ENCODE measurements at regions not wholly inside any gene's neighbourhood (a gene's known extent, or its start where the extent isn't known, plus 50 kb on each side); places are given as distances from the start of the nearest gene placed in this dataset.

DNA sequence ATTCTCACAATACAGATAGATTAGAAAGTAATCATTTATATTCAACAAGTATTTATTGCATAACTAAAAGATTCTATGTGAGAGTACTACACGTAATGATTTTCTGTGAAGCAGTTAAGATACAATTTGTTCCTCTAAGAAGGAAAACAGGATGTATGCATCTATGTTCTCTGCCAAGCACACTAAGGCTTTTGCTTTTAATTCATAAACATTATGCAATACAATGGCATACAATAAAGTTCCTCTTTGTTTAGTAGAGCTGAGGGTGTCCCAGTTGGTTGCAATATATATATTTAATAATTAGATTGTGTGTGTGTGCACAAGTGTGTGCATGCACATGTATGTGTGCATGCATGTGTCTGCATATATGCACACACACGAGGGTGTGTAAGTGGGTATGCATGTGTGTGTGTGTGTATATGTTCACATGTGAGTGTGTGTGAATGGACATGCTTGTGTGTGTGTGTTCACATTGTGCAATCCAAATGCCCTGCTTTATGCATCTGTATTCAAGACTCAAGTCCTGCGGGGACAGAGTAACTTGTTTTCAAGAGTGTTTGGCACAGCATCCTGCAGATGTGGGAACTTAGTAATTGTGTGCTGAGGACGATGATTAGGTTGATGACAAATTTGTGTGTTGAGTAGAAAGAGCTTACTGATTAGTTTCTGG is 481.5 kb upstream of the KLF6 start:
- TF ChIP-seq EZH2 (IDR thresholded peaks at IDR 0.05; ENCODE audit: low read length, unreplicated experiment) = no peak
- TF ChIP-seq, protein P1, sequence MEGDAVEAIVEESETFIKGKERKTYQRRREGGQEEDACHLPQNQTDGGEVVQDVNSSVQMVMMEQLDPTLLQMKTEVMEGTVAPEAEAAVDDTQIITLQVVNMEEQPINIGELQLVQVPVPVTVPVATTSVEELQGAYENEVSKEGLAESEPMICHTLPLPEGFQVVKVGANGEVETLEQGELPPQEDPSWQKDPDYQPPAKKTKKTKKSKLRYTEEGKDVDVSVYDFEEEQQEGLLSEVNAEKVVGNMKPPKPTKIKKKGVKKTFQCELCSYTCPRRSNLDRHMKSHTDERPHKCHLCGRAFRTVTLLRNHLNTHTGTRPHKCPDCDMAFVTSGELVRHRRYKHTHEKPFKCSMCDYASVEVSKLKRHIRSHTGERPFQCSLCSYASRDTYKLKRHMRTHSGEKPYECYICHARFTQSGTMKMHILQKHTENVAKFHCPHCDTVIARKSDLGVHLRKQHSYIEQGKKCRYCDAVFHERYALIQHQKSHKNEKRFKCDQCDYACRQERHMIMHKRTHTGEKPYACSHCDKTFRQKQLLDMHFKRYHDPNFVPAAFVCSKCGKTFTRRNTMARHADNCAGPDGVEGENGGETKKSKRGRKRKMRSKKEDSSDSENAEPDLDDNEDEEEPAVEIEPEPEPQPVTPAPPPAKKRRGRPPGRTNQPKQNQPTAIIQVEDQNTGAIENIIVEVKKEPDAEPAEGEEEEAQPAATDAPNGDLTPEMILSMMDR (conservative IDR thresholded peaks at IDR 0.05; ENCODE audit: low read depth, low read length) = no peak

Measured in PC-3 (cell line).